GM19397 (cell line): ENCODE measurements at regions not wholly inside any gene's neighbourhood (a gene's known extent, or its start where the extent isn't known, plus 50 kb on each side); places are given as distances from the start of the nearest gene placed in this dataset.

Source experiments
- ATAC-seq: cut with Tn5 transposase; IDR thresholded peaks from one replicate; pipeline ENCODE4 v1.9.1; 2021; ENCODE audit warnings: mild to moderate bottlenecking, moderate library complexity; ENCODE audit not compliant: unreplicated experiment

DNA sequence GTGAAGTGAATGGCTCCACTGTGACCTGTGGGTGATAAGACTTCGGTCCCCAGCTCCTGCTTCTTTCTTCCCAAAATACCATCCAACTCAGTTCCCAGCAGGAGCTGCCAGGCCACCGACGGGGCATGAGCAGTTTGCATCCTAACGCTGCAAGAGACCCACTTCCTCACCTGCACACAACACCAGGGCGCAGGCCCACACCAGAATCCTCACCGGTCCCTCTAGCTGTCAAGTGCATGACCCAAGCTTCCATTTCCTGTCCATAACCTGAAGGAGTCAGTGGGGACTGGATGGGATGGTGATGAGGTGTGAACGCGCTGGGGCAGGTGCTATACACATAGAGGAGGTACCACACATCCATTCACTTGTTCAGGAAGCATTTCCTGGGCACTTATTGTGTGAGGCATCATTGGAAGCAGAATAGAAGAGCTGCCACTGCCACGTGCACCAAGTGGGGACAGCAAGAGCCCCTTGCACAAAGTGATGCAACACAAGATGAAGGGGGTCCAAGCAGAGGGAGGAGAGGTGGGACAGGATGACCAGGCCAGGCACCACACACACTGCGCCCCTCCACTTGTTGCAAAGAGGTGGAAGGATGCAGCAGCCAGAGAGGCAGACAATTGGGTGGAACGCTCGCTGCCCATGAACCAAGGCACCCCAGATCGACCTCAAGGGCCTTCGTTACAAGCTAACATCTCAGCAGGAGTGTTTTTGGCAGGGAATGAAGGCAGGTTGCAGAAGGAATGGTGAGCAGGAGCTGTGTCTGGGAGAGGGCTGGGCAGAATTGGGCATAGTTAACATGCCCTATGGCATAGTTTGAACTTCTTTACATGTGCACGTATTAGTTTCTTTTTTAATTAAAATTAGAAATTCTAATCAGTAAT is 605.8 kb upstream of the MGMT start:
- ATAC-seq: no peak

DNA sequence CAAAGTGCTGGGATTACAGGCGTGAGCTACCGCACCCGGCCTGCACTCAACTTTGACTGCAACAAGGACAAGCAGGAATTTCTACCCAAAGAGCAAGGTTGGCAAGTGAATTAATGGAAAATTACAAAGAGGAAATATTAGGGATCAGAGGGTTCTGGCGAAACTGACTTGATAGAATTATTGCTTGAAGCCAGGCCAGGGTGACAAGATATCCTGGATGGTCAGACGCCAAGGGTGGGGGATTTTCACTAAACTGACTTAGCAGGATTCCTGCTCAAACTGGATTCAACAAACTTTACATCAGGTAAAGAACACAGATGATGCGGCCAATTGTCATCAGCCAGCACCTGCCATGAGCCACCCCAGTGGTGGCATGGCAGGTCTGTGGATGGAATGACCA is 603.6 kb upstream of the MGMT start:
- ATAC-seq: no peak

DNA sequence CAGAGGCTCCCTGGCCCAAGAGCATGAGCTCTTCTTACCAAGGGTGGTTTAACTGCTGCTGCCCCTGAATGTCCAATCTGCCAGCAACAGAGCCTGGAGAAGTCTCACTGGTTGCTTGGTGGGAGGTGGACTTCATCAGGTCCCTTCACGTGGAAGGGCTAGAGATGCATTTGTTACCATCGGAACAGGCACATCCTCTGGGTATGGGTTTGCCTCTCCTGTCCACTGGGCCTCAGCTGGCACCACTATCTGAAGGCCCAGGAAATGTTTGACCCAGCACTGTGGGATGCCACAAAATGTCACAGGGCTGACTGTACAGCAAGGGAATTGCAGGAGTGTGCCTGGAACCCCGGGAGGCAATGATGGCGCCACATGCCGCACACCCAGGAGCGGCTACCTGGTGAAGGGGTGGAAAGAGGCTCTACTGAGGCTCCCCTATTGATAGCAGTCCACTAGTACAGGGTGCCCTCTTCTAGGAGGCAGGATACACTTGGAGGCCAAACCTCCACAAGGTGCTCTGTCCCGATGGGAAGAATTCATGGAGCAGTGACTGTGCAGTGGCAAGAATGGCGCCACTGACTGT is 603.1 kb upstream of the MGMT start:
- ATAC-seq: no peak

DNA sequence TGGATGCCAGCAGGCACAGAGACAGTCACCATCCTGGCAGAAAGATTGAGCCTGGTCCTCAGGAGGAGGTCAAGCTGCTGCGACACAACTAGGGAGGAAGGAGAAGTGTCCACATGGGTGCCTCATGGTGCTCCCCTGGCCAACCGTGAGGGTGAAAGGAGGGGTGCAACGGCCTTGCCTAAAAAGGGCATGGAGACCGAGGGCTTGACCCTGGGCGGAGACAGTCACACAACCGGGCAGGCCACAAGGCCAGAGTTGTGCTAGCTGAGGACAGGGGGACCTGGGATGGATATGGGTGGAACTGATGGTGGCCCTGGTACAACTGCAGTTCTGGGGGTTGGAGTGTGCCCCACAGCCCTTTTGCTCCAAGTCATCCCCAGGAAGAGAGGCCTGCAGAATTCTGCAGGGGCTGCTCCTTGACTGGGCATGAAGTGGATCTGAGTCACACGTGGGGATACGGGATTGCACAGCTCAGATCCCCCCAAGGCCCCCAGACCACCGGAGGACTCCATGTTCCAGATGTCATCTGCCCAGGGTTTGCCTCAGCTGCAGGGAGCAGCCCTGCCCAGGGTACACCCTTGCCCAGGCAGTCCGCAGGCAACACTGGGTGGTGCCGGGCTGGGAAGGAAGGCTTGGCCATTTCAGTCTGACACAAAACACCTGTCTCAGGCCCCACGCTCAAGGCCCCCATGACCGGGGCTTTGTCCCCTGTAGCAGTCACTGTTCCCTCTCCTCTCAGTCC is 602.3 kb upstream of the MGMT start:
- no peak for ATAC-seq

DNA sequence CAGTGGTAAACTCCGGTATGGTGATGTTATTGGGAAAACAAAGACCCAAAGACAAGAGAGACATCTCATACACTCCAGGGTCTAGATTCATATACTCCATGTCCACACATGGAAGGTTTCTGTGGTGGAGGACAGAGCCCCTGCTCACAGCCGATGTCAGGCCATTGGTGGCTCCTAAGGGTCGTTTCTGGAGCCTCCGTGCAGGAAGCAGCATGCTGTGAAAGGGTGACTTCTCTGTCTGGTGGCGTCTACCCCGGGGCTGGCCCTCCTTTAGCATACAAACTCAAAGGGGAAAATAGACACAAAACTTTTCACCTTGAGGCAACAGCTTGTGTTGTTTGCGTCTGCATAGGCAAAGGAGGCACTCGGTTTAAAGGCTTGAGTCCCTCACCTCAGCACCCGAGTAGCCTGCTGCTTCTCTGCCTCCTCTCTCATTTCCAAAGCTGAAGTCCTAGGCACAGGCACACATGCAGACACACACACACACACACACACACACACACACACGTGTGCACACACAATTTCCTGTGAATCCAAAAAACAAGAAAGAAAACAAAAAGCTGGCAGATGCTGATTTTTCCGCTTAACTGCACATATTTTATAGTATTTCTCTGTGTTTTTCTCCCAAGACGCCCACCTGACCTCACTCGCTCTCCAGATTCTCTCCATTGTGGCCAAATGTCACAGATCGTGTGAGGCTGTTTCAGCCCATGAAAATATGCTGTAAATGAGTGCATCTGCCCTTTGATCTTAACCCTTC is 601.4 kb upstream of the MGMT start:
- ATAC-seq: no peak

DNA sequence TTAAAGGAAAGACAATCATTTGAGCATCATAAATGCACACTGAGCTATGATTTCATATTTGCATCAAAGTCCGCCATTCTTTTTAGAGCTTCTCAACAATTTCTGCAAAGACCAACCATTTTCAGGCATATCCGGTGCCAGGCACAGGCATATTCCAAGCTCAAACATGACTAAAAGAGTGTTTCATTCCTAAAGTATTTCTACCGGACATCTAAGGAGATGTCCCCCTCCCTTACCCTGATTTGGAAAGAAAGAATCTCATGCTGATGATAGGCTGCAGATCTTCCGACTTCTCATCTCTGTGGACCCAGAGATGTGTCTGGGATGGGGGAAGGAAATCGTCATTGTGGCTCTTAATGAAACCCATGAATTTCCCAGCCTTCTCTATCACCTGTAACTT is 600.5 kb upstream of the MGMT start:
- no peak for ATAC-seq

DNA sequence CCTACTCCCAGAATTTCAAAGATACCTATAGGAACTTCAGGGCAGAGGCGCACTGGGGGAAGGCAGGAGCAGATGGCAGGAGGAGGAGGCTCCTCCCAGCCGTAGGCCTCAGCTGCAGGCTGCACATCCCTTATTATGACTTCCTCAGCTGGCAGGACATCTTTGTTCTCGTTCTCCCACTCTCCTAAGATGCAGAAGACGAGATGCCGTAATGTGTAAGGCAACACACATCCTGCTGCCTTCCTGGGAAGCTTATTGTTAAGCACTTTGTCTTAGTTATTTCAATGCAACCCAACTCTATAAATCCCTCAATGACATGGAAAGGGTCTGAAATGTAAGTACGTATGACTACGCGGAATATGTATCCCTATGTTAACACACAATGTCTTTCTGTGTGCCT is 599.8 kb upstream of the MGMT start:
- ATAC-seq: no peak

DNA sequence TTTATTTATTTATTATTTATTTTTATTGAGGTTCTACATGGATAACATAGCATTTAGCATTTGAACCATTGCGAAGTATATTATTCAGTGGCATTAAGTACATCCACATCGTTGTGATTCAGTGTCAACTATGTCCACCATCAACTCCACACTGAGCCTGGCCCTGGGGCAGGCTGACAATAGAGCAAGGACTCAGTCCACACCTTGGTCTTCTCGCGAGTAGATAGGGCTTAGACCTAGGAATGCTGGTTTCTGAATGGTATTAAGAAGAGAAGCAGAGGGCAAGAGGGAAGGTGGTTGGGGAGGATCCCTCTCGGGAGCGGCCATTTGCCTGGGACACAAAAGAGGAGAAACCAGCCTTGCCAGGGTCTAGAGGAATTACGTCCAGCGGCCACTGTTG is 599.2 kb upstream of the MGMT start:
- no peak for ATAC-seq

DNA sequence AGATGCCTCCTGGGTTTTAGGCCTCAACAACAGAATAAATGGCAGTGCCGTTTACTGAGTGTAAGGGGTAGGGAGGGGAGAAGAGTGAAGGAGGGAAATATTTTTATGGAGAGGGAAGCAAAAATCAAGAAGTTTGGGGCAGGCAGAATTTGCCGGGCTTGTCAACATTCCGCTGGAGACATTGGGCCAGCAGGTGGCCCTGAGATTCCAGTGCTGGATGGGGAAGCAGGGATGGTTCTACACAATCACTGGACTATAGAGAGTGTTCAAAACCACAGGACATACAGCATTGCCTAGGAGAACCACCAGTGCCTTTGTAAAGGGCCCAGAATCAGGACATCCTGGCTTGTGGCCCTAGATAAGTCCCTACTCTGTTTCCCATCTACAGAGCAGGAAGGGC is 598.6 kb upstream of the MGMT start:
- no peak for ATAC-seq

DNA sequence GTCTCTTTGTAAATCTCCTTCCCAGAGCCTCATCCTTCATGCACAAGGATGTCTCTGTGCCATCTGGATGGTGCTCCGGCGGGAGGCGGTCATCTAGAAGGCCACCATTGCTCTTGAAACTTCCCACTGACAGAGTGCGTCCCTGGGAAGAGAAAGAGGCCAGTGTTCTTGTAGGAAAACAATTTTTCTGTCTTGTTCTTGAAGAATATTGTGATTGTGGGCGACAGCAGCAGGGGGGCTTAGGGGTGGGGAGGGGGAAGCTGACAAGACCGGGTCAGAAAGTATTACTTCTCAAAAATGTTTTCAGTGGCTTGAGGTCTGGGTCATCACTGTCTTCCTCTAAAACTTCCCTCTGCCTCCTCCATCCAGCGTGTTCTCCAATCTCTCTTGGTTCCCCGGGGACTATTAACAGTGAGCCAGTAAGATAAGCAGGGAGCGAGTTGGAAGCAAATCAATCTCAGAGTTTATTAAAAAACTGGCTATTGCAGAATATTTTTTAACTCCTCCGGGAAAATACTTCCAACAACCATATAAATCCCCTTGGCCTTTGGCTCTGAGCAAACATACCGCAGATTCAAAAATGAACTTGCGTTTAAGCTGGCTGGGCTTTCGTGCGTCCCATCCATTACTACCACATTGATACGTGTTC is 597.8 kb upstream of the MGMT start:
- no peak for ATAC-seq

DNA sequence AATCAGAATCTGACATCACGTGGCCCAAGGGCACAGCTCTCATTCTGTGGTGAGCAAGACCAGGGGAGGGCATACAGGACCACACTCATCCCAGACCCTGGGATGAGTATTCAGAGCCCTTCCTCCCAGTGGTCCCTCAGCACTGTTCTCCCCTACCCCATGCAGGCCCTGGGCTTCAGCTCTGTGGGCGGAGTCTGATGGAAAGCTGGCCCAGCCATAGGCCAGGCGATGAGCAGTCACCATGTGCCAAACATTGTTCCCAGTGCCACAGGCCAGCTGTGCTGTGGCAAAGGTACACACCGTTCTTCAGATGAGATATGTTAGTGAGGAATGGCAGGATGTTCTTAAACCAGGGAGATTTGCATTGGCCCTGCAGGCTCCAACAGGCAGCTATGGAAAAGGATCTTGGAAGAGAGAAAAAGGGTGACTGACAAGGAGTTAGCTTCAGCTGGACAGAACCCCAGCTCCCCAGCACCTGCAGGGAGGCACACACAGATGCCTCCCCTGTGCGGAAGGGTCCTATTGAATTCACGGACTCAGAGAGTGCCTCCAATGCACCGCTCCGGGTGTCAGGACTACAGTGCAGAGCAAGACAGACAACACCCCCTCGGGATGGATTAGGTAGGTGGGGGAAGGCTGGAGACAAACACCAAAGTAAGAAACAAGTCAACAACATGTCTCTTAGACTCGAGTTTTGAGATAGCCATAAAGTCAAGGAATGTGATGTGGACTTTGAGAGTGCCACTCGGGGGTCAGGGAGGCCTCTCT is 596.0 kb upstream of the MGMT start:
- no peak for ATAC-seq

DNA sequence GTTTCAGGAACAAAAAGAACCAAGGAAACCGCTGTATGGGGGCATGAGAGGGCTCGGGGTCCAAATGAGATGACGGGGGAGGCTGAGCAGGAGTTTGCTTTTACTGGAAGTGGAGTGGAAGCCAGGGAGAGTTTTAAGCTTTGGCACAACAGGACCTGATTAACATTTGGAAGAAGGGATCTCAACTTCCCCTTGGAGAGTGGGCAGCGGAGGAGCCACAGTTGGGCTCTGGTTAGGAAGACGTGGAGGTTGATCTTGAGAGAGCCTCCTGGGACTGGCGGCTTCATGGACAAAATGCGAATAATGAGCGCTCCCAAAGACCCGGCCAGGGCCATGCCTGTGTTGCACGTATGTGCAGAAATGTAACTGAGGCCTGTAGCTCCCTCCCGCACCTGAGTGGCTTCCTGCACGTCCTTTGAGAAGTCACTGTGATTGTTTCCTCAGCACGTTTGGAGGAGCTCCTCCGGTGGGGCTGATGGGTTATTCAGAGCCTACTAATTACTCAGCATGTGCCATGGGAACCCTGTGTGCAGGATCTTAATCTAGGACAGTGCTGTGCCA is 595.3 kb upstream of the MGMT start:
- no peak for ATAC-seq

DNA sequence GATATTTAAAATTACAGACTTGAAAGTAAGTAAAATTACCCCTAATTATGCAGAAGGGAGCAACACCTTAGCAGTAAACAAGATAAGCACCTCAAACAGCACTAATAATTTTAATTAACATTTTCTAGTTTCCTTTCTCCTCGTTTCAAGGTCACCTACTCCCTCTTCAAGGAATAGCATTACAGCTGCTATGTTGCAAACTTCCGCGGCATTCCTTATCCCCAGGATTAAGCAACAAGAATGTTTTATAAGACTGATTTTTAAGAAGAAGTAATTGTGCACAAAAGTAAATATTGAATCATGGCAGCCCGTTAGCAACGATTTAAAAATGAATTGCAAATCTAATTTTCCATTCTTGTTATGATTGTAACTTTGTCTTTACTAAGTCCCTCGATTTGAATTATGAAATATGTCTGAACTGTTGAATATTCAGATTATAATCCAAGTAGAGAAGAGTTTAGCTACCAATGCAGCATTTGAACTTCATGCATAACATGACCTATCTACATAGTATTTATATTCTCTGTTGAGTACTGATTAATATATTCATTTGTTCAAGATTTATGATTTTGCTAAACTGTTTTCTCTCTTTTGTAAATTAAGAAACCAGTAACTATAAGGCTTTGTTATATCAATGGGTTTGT is 593.5 kb upstream of the MGMT start:
- ATAC-seq: no peak

DNA sequence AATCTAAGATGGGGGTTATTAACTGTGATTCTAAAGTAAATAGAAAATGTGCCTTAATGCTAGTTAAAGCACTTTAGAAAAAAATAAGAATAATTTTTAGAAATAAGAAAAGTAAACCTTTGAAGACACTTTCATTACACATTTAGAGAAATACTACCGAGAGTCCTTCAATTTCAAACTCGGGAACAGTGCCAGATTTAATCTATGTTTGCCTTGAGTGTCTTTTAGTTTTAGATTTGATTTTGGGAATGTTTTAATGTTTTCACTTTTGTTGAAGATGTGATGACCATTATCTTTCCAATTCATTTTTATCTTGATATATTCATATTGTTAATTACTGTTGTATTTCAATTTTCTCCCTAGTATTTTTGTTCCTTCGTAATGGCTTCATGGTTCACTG is 592.7 kb upstream of the MGMT start:
- ATAC-seq: no peak

DNA sequence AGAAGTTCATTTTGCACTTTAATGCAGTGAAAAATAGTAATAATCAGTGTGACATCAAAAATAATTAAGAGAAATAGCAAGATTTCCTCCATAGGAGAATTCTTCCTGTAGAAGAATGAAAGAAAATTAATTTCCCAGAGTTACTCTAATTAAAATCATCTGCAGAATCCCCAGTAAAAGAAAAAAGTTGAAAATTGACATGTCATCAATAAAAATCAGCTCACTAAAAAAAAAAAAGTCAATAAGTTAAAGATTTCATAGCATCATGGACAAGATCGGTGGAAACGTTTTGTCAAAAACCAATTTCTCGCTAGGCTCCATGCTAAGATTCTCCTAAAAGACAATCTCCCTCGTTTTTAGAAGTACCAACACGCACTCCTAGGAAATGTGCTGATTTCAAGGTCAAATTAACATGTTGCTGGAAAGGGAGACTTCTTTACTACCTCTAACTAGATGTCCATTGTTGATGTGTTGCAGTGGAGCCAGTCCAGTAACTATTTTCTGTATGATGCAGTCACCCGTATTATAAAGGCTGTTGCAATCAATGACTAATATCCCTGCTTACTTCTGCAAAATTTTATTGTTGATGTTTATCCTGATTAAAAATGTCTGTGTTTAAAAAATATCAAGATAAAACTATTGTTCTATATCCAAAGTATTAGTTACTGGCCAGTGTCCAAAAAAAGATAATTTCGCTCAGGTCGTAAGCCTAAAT is 591.9 kb upstream of the MGMT start:
- ATAC-seq: no peak

DNA sequence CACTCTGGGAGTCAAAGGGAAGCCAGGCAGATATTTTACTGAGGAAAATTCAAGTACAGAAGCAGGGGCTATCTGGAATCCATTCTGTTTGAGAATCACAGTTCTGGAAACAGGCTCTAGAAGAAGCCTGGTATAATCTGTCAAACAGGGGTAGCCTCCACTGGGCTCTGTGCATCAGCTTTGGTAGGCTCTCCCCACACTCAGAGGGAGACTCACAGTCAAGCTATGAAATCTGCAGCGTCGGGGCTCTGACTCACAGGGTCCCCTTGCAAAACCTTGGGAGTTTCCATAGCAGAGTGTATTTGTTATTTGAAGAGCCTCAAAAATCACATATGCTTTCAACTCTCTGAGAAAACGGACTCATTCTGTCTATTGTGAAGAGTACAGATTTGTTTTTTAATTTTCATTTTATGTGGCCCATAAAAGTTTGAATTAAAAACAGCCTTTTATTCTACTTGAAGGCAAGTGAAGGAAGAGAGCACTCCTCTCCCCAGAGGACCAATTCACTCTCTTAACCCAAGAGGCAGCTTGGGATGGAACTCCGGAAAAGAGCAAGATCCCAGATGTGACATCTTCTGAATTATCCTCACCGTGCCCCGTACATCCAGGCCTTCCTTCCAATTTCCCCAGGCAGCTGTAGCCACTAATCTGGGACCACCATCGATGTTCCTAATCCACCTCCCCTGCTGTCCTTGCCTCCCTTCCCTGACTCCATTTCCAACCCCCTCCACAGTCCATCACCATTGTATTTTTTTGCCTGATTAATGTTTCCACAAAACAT is 590.9 kb upstream of the MGMT start:
- no peak for ATAC-seq

DNA sequence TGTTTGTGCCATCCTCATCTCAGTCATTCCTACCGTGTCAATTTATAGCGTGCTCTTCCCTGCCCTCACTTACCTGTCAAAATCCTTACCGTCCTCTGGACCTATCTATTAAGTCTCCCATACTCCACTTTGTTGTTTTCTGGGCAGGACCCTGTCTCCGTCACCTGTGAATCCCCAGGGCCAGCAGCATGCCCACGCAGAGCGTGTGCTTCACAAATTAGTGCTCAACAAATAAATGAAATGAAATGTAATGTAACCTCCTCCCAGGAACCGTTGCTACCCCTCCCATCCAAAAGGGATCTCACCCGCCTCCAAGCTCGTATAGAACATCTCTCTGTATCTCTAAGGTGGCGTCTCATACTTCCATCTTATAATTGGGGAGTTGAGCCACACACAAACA is 589.9 kb upstream of the MGMT start:
- ATAC-seq: no peak

DNA sequence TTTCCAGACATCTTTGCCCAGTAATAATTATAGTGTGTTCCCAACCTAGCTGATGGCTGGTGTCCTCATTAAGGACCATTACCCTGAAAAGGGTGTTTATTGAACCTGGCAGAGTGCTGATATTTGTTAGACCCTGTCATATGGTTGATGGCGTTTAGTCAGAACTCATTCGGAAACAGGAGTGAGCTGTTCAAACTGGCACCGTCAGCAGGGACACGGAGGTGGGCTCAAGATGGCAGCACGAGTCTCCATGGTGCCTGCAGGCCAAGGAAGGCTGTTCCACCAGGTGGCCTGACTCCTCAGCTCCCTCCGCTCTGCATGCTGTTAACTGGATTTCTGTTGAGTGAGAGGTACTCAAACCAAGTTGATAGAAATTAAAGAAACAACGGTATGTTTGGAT is 589.1 kb upstream of the MGMT start:
- no peak for ATAC-seq
